Keratinocyte (primary cell): ENCODE measurements at regions not wholly inside any gene's neighbourhood (a gene's known extent, or its start where the extent isn't known, plus 50 kb on each side); places are given as distances from the start of the nearest gene placed in this dataset.

Experiments used
- DNase-seq: peaks from one replicate; pipeline ENCODE4 v3.0.0-alpha.2; 2011; ENCODE audit warnings: low read depth, missing footprints, low spot score
- FAIRE-seq: peaks from 2 replicates; lab custom pipeline; 2011; peaks lifted over from hg19 to GRCh38; lab: Jason Lieb, UNC
- H2AFZ ChIP-seq: 2 replicates; pipeline ENCODE4 v1.6.0; 2012; ENCODE audit warnings: low read length, control low read depth, inconsistent platforms; ENCODE audit not compliant: control insufficient read depth
- H3K27ac ChIP-seq: 2 replicates; pipeline ENCODE4 v1.5.1; 2011; ENCODE audit warnings: low read length; ENCODE audit not compliant: control insufficient read depth, insufficient read depth
- H3K27me3 ChIP-seq: 3 replicates; pipeline ENCODE4 v1.6.0; 2011; ENCODE audit warnings: low read length; ENCODE audit not compliant: control insufficient read depth, insufficient read depth; ENCODE audit errors: extremely low read depth
- H3K36me3 ChIP-seq, 2 experiments: 2 replicates in 1 of 2; 3 replicates in 1 of 2; pipeline ENCODE4 v1.5.1; 2011; ENCODE audit warnings: low read length in 2 of 2, mild to moderate bottlenecking in 1 of 2; ENCODE audit not compliant: control insufficient read depth in 2 of 2, insufficient read depth in 2 of 2; ENCODE audit errors: extremely low read depth in 1 of 2
- H3K4me1 ChIP-seq: 3 replicates; pipeline ENCODE4 v1.5.1; 2011; ENCODE audit warnings: low read length; ENCODE audit not compliant: control insufficient read depth, insufficient read depth; ENCODE audit errors: extremely low read depth
- H3K4me2 ChIP-seq: 3 replicates; pipeline ENCODE4 v1.6.0; 2011; ENCODE audit warnings: low read depth, low read length; ENCODE audit not compliant: control insufficient read depth, insufficient read depth; ENCODE audit errors: extremely low read depth
- H3K4me3 ChIP-seq, 3 experiments: fragments of 200-600 bp in 1 of 3; sonication (generic) in 1 of 3; 2 replicates in 2 of 3; 3 replicates in 1 of 3; pipeline ENCODE4 v1.5.1; 2011 to 2016; ENCODE audit warnings: low read length in 3 of 3, mild to moderate bottlenecking in 3 of 3, control low read depth in 2 of 3, inconsistent platforms in 1 of 3, low read depth in 1 of 3, mixed read lengths in 1 of 3, mixed run types in 1 of 3, moderate library complexity in 1 of 3; ENCODE audit not compliant: control insufficient read depth in 2 of 3, insufficient read depth in 2 of 3; ENCODE audit errors: extremely low read depth in 1 of 3
- H3K79me2 ChIP-seq: 2 replicates; pipeline ENCODE4 v1.6.0; 2012; ENCODE audit warnings: low read length; ENCODE audit not compliant: control insufficient read depth, insufficient read depth
- H3K9ac ChIP-seq: 3 replicates; pipeline ENCODE4 v1.6.0; 2011; ENCODE audit warnings: low read length; ENCODE audit not compliant: control insufficient read depth, insufficient read depth; ENCODE audit errors: extremely low read depth
- H3K9me1 ChIP-seq: 3 replicates; pipeline ENCODE4 v1.6.0; 2011; ENCODE audit warnings: low read length; ENCODE audit not compliant: control insufficient read depth, insufficient read depth; ENCODE audit errors: extremely low read depth
- H3K9me3 ChIP-seq: 2 replicates; pipeline ENCODE4 v1.5.1; 2012; ENCODE audit warnings: low read depth, low read length; ENCODE audit not compliant: control insufficient read depth
- H4K20me1 ChIP-seq: 3 replicates; pipeline ENCODE4 v1.6.0; 2011; ENCODE audit warnings: low read length; ENCODE audit not compliant: control insufficient read depth, insufficient read depth; ENCODE audit errors: extremely low read depth
- EZH2 ChIP-seq: IDR thresholded peaks from one replicate; pipeline ENCODE4 v1.6.1; 2012; ENCODE audit warnings: inconsistent platforms, mild to moderate bottlenecking, low read length, moderate library complexity
- dilution Hi-C: fragments of 300-500 bp; cut with MboI; formaldehyde crosslinking; loops from one replicate; pipeline ENCODE4 v1.7.0; 2020; ENCODE audit warnings: low sequenced_read_pairs; ENCODE audit not compliant: extremely low pct_ligation_motif_present
- TF ChIP-seq, protein P1 (sequence below), 3 experiments: IDR thresholded peaks in 1 of 3; conservative IDR thresholded peaks in 1 of 3; optimal IDR thresholded peaks in 1 of 3; 2 replicates in 2 of 3; 3 replicates in 1 of 3; pipeline versions ENCODE3 to v1.5.1; 2011; ENCODE audit warnings: low read length in 3 of 3, mild to moderate bottlenecking in 3 of 3, moderate library complexity in 2 of 3, control low read depth in 1 of 3, inconsistent platforms in 1 of 3; ENCODE audit not compliant: insufficient read depth in 2 of 3; ENCODE audit errors: extremely low read depth in 1 of 3

DNA sequence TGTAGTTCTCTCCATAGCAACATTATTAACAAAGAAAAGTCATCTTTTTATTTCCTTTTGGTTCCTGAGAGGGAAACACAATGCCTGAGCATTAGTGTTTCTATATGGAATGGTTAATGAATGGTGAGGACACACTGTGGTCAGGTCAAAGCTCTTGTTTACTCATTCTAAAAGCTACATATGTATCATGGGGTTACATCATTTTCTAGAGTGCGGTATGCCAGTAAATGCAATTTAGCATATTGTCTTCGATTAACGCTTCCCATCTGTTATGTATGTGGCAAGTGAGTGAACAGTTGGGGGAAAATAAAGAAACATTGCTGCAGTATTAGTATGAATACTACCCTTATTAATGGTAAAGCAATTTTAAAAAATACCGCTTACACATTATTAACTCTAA is 1152.2 kb upstream of the SPRY2 start:
- Histone ChIP-seq H3K4me2 (no peak overlapping the region), H3K79me2 (no peaks in the 10 kb centered on the region), H3K9me3 (no peaks in the 10 kb centered on the region), H4K20me1 (no peaks in the 10 kb centered on the region), H3K36me3 (no peaks in the 10 kb centered on the region), H3K4me1 (no peaks in the 10 kb centered on the region), H3K9me1 (no peaks in the 10 kb centered on the region), H2AFZ (no peak overlapping the region), H3K9ac (no peak overlapping the region), H3K27ac (no peak overlapping the region), H3K4me3 (no peak overlapping the region), H3K27me3 (no peaks in the 10 kb centered on the region)
- TF ChIP-seq EZH2: no peak
- TF ChIP-seq, protein P1, sequence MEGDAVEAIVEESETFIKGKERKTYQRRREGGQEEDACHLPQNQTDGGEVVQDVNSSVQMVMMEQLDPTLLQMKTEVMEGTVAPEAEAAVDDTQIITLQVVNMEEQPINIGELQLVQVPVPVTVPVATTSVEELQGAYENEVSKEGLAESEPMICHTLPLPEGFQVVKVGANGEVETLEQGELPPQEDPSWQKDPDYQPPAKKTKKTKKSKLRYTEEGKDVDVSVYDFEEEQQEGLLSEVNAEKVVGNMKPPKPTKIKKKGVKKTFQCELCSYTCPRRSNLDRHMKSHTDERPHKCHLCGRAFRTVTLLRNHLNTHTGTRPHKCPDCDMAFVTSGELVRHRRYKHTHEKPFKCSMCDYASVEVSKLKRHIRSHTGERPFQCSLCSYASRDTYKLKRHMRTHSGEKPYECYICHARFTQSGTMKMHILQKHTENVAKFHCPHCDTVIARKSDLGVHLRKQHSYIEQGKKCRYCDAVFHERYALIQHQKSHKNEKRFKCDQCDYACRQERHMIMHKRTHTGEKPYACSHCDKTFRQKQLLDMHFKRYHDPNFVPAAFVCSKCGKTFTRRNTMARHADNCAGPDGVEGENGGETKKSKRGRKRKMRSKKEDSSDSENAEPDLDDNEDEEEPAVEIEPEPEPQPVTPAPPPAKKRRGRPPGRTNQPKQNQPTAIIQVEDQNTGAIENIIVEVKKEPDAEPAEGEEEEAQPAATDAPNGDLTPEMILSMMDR (optimal IDR thresholded peaks at IDR 0.05 in 1 of 3, IDR thresholded peaks at IDR 0.05 in 1 of 3, conservative IDR thresholded peaks at IDR 0.05 in 1 of 3; ENCODE audit: extremely low read depth in 1 of 3, insufficient read depth in 2 of 3, low read length in 3 of 3): no peak
- no peak for DNase-seq
- dilution Hi-C loops: no loop called here
- no peak for FAIRE-seq

- no peak overlapping the region for H3K4me3 ChIP-seq
These were observed 1151.5 kb upstream of the SPRY2 start for GRCh38 chr13:81492449-81492848.

More at GRCh38 chr13:81492449-81492848, 1151.5 kb upstream of the SPRY2 start:
- Histone ChIP-seq H3K27ac (no peak overlapping the region), H3K9ac (no peak overlapping the region), H3K27me3 (no peaks in the 10 kb centered on the region), H3K9me3 (no peaks in the 10 kb centered on the region), H4K20me1 (no peaks in the 10 kb centered on the region), H3K9me1 (no peaks in the 10 kb centered on the region), H3K79me2 (no peaks in the 10 kb centered on the region), H3K4me2 (no peak overlapping the region), H3K36me3 (no peaks in the 10 kb centered on the region), H3K4me1 (no peaks in the 10 kb centered on the region), H2AFZ (no peak overlapping the region)
- DNase-seq (no peak), FAIRE-seq (no peak)
- dilution Hi-C loops: no loop called here
- TF ChIP-seq, protein P1 (optimal IDR thresholded peaks at IDR 0.05 in 1 of 3, IDR thresholded peaks at IDR 0.05 in 1 of 3, conservative IDR thresholded peaks at IDR 0.05 in 1 of 3; ENCODE audit: extremely low read depth in 1 of 3, insufficient read depth in 2 of 3, low read length in 3 of 3): no peak
- no peak for TF ChIP-seq EZH2
